MCF 10A (cell line): ENCODE measurements at regions not wholly inside any gene's neighbourhood (a gene's known extent, or its start where the extent isn't known, plus 50 kb on each side); places are given as distances from the start of the nearest gene placed in this dataset.
"Not testable (repeated sequence)": the region's sequence is repeated elsewhere in the genome, so short reads cannot be mapped to it uniquely, and the experiment has no call there.

ENCODE experiments used
- BruUV-seq: library from RNA; stranded (reverse); fragments of 400-500 nt; replicated peaks from 2 replicates; lab custom pipeline; 2021; lab: Mats Ljungman, UMichigan
- CTCF ChIA-PET: fragments of 300-600 bp; sonication (Branson Sonifier 250); formaldehyde crosslinking; extraction: SDS; loops from one replicate; lab custom pipeline; 2021; ENCODE audit warnings: antibody characterized with exemption, inconsistent platforms; lab: Yijun Ruan, JAX
- POLR2A ChIA-PET: fragments of 300-600, 350-650 bp; sonication (Branson Sonifier 250); formaldehyde crosslinking; extraction: SDS; loops from one replicate; lab custom pipeline; 2020; ENCODE audit warnings: antibody characterized with exemption, inconsistent platforms; lab: Yijun Ruan, JAX
- DNase-seq: peaks from one replicate; pipeline ENCODE4 v3.0.0-alpha.2; 2018; ENCODE audit not compliant: unreplicated experiment
- H3K27ac Mint-ChIP-seq: one replicate; pipeline ENCODE4 v1.8.0; 2022; ENCODE audit warnings: mild to moderate bottlenecking, low read depth, mixed read lengths; ENCODE audit not compliant: unreplicated experiment
- H3K27me3 Mint-ChIP-seq: one replicate; pipeline ENCODE4 v1.8.0; 2022; ENCODE audit warnings: mixed read lengths; ENCODE audit not compliant: insufficient read depth, unreplicated experiment
- H3K36me3 Mint-ChIP-seq: one replicate; pipeline ENCODE4 v1.8.0; 2022; ENCODE audit warnings: mild to moderate bottlenecking, moderate library complexity, mixed read lengths; ENCODE audit not compliant: insufficient read depth, unreplicated experiment
- H3K4me1 Mint-ChIP-seq: one replicate; pipeline ENCODE4 v1.8.0; 2022; ENCODE audit warnings: mixed read lengths; ENCODE audit not compliant: insufficient read depth, unreplicated experiment
- H3K4me3 Mint-ChIP-seq: one replicate; pipeline ENCODE4 v1.8.0; 2022; ENCODE audit warnings: mild to moderate bottlenecking, moderate library complexity, mixed read lengths; ENCODE audit not compliant: unreplicated experiment
- H3K9me3 Mint-ChIP-seq: one replicate; pipeline ENCODE4 v1.8.0; 2022; ENCODE audit warnings: mixed read lengths; ENCODE audit not compliant: unreplicated experiment
- intact Hi-C: fragments of 100-400 bp; cut with micrococcal nuclease; formaldehyde crosslinking; loops from 2 replicates; pipeline ENCODE4 v1.14.1; 2022
- TF ChIP-seq, protein P1 (sequence below): fragments of 200-600 bp; IDR thresholded peaks from one replicate; pipeline ENCODE4 v1.8.0; 2022; ENCODE audit warnings: antibody characterized with exemption, mild to moderate bottlenecking; ENCODE audit not compliant: unreplicated experiment

GRCh38 chr6:834866-835265 lies 141.9 kb upstream of the EXOC2 start:
- intact Hi-C loops: no loop called here
- CTCF ChIA-PET: interaction anchor here (0.6 kb wide), 1 partner anchor 130 kb away, joined by 5 read pairs; no protein-coding TSS in a partner anchor
- H3K4me3 Mint-ChIP-seq: no peak overlapping the region
- TF ChIP-seq, protein P1, sequence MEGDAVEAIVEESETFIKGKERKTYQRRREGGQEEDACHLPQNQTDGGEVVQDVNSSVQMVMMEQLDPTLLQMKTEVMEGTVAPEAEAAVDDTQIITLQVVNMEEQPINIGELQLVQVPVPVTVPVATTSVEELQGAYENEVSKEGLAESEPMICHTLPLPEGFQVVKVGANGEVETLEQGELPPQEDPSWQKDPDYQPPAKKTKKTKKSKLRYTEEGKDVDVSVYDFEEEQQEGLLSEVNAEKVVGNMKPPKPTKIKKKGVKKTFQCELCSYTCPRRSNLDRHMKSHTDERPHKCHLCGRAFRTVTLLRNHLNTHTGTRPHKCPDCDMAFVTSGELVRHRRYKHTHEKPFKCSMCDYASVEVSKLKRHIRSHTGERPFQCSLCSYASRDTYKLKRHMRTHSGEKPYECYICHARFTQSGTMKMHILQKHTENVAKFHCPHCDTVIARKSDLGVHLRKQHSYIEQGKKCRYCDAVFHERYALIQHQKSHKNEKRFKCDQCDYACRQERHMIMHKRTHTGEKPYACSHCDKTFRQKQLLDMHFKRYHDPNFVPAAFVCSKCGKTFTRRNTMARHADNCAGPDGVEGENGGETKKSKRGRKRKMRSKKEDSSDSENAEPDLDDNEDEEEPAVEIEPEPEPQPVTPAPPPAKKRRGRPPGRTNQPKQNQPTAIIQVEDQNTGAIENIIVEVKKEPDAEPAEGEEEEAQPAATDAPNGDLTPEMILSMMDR: no peak
- H3K27me3 Mint-ChIP-seq: no peaks in the 10 kb centered on the region
- no TSS peak for BruUV-seq
- peaks cover 20% of the 10 kb centered on the region for H3K4me1 Mint-ChIP-seq
- H3K27ac Mint-ChIP-seq: no peak overlapping the region
- POLR2A ChIA-PET: no interaction called here
- H3K9me3 Mint-ChIP-seq: peaks cover 26% of the 10 kb centered on the region
- H3K36me3 Mint-ChIP-seq: no peaks in the 10 kb centered on the region
- no peak for DNase-seq

- no TSS peak for BruUV-seq
- TF ChIP-seq, protein P1: no peak
- Mint-ChIP-seq H3K36me3 (no peaks in the 10 kb centered on the region), H3K9me3 (peaks cover 26% of the 10 kb centered on the region), H3K27me3 (no peaks in the 10 kb centered on the region), H3K27ac (no peak overlapping the region), H3K4me3 (no peak overlapping the region), H3K4me1 (peaks cover 20% of the 10 kb centered on the region)
- ChIA-PET POLR2A (no interaction called here), CTCF (no interaction called here)
- DNase-seq: no peak
- intact Hi-C loops: no loop called here
Measured at GRCh38 chr6:834190-834589, 141.3 kb upstream of the EXOC2 start.

GRCh38 chr6:832804-833203 lies 139.9 kb upstream of the EXOC2 start:
- H3K36me3 Mint-ChIP-seq, intact Hi-C loops, CTCF ChIA-PET, BruUV-seq, H3K4me3 Mint-ChIP-seq, H3K27ac Mint-ChIP-seq, DNase-seq, H3K27me3 Mint-ChIP-seq: not testable (repeated sequence)
- Mint-ChIP-seq H3K4me1 (peaks cover 20% of the 10 kb centered on the region), H3K9me3 (peaks cover 26% of the 10 kb centered on the region)
- POLR2A ChIA-PET: interaction anchor here (0.8 kb wide), 1 partner anchor 12 kb away, joined by 3 read pairs; no protein-coding TSS in a partner anchor

- Mint-ChIP-seq H3K4me3 (no peak overlapping the region), H3K4me1 (peaks cover 6% of the 10 kb centered on the region), H3K27ac (no peak overlapping the region), H3K9me3 (peaks cover 33% of the 10 kb centered on the region), H3K27me3 (no peaks in the 10 kb centered on the region), H3K36me3 (no peaks in the 10 kb centered on the region)
- POLR2A ChIA-PET: interaction anchor here (1.7 kb wide), 1 partner anchor 9 kb away, joined by 6 read pairs; no protein-coding TSS in a partner anchor
- intact Hi-C loops: no loop called here
- TF ChIP-seq, protein P1: no peak
- CTCF ChIA-PET: interaction anchor here (1.9 kb wide), 1 partner anchor 11 kb away, joined by 5 read pairs; no protein-coding TSS in a partner anchor
- BruUV-seq: no TSS peak
- DNase-seq: no peak
Measured at GRCh38 chr6:830667-831327, 137.9 kb upstream of the EXOC2 start.
